Effector memory CD8-positive, alpha-beta T cell (primary cell): ENCODE measurements at regions not wholly inside any gene's neighbourhood (a gene's known extent, or its start where the extent isn't known, plus 50 kb on each side); places are given as distances from the start of the nearest gene placed in this dataset.

Experiments used
- ATAC-seq: fragments of 150-1000 bp; cut with Tn5 transposase; replicated peaks from 2 replicates; pipeline ENCODE4 v1.10.0; 2021; ENCODE audit warnings: mild to moderate bottlenecking, moderate library complexity
- DNase-seq, 3 experiments: peaks; one replicate each; pipeline ENCODE4 v3.0.0; 2021
- H3K27ac Mint-ChIP-seq, 2 donors: one replicate each; pipeline ENCODE4 v1.8.0; 2022; ENCODE audit warnings: mild to moderate bottlenecking in 2 of 2, mixed read lengths in 2 of 2, moderate library complexity in 2 of 2
- H3K27me3 Mint-ChIP-seq, 2 donors: one replicate each; pipeline ENCODE4 v1.8.0; 2022; ENCODE audit warnings: mixed read lengths in 2 of 2
- H3K36me3 Mint-ChIP-seq: one replicate; pipeline ENCODE4 v1.8.0; 2022; ENCODE audit warnings: mild to moderate bottlenecking, moderate library complexity, mixed read lengths; ENCODE audit not compliant: insufficient read depth
- H3K4me1 Mint-ChIP-seq, 2 donors: one replicate each; pipeline ENCODE4 v1.8.0; 2022; ENCODE audit warnings: low read depth in 2 of 2, mixed read lengths in 2 of 2
- H3K4me3 Mint-ChIP-seq, 2 donors: one replicate each; pipeline ENCODE4 v1.8.0; 2022; ENCODE audit warnings: mild to moderate bottlenecking in 2 of 2, mixed read lengths in 2 of 2, moderate library complexity in 2 of 2
- H3K9me3 Mint-ChIP-seq, 2 donors: one replicate each; pipeline ENCODE4 v1.8.0; 2022; ENCODE audit warnings: mixed read lengths in 2 of 2

- DNase-seq (no peak), ATAC-seq (no peak)
- H3K9me3 Mint-ChIP-seq, result peaks cover 2 to 7% of the 10 kb centered on the region in 2 donors
- H3K4me1 Mint-ChIP-seq, result no peaks in the 10 kb centered on the region
- no peak overlapping the region for H3K4me3 Mint-ChIP-seq
- no peaks in the 10 kb centered on the region for H3K36me3 Mint-ChIP-seq
- no peak overlapping the region for H3K27ac Mint-ChIP-seq
- no peaks in the 10 kb centered on the region for H3K27me3 Mint-ChIP-seq
Measured at GRCh38 chr16:51470492-51470891, 319.4 kb upstream of the SALL1 start.

- ATAC-seq (no peak), DNase-seq (no peak)
- Mint-ChIP-seq H3K4me3 (no peak overlapping the region), H3K27me3 (no peaks in the 10 kb centered on the region), H3K36me3 (no peaks in the 10 kb centered on the region), H3K4me1 (no peaks in the 10 kb centered on the region), H3K9me3 (peaks cover 5 to 21% of the 10 kb centered on the region in 2 donors), H3K27ac (no peak overlapping the region)
Measured at GRCh38 chr16:51464996-51465395, 313.9 kb upstream of the SALL1 start.

- Mint-ChIP-seq H3K27ac (no peak overlapping the region), H3K4me1 (no peaks in the 10 kb centered on the region), H3K9me3 (peaks cover 10 to 14% of the 10 kb centered on the region in 2 donors), H3K4me3 (no peak overlapping the region), H3K36me3 (no peaks in the 10 kb centered on the region), H3K27me3 (no peaks in the 10 kb centered on the region)
- DNase-seq, result no peak
- ATAC-seq, result no peak
Measured at GRCh38 chr16:51461255-51461654, 310.2 kb upstream of the SALL1 start.

GRCh38 chr16:51458356-51459140, 307.5 kb upstream of the SALL1 start:
- ATAC-seq, result no peak
- Mint-ChIP-seq H3K36me3 (no peaks in the 10 kb centered on the region), H3K4me3 (no peak overlapping the region), H3K27ac (no peak overlapping the region), H3K4me1 (no peaks in the 10 kb centered on the region), H3K9me3 (peaks cover 16 to 20% of the 10 kb centered on the region in 2 donors), H3K27me3 (no peaks in the 10 kb centered on the region)
- DNase-seq, result no peak

- no peak for ATAC-seq
- Mint-ChIP-seq H3K36me3 (no peaks in the 10 kb centered on the region), H3K9me3 (peaks cover 14 to 17% of the 10 kb centered on the region in 2 donors), H3K27ac (no peak overlapping the region), H3K27me3 (no peaks in the 10 kb centered on the region), H3K4me3 (no peak overlapping the region), H3K4me1 (no peaks in the 10 kb centered on the region)
- DNase-seq, result no peak
Measured at GRCh38 chr16:51457775-51458174, 306.7 kb upstream of the SALL1 start.

- H3K4me1 Mint-ChIP-seq, result no peaks in the 10 kb centered on the region
Measured at GRCh38 chr16:51455398-51455797, 304.3 kb upstream of the SALL1 start.

GRCh38 chr16:51453251-51453650, 302.2 kb upstream of the SALL1 start:
- Mint-ChIP-seq H3K27ac (no peak overlapping the region), H3K27me3 (no peaks in the 10 kb centered on the region), H3K4me3 (no peak overlapping the region), H3K9me3 (peaks cover 11 to 17% of the 10 kb centered on the region in 2 donors), H3K4me1 (no peaks in the 10 kb centered on the region), H3K36me3 (no peaks in the 10 kb centered on the region)
- no peak for ATAC-seq
- no peak for DNase-seq

More at GRCh38 chr16:51455398-51455797, 304.3 kb upstream of the SALL1 start:
- H3K36me3 Mint-ChIP-seq, result no peaks in the 10 kb centered on the region
- no peak for ATAC-seq
- H3K9me3 Mint-ChIP-seq, result peaks cover 14 to 17% of the 10 kb centered on the region in 2 donors
- DNase-seq, result no peak
- H3K4me3 Mint-ChIP-seq, result no peak overlapping the region
- no peak overlapping the region for H3K27ac Mint-ChIP-seq
- no peaks in the 10 kb centered on the region for H3K27me3 Mint-ChIP-seq

- H3K36me3 Mint-ChIP-seq, result no peaks in the 10 kb centered on the region
- H3K27ac Mint-ChIP-seq, result no peak overlapping the region
- DNase-seq (no peak), ATAC-seq (no peak)
- H3K9me3 Mint-ChIP-seq, result peaks cover 9 to 15% of the 10 kb centered on the region in 2 donors
- no peaks in the 10 kb centered on the region for H3K27me3 Mint-ChIP-seq
- no peak overlapping the region for H3K4me3 Mint-ChIP-seq
- H3K4me1 Mint-ChIP-seq, result no peaks in the 10 kb centered on the region
Measured at GRCh38 chr16:51450909-51451308, 299.8 kb upstream of the SALL1 start.

- Mint-ChIP-seq H3K4me3 (no peak overlapping the region), H3K27ac (no peak overlapping the region), H3K36me3 (no peaks in the 10 kb centered on the region), H3K27me3 (no peaks in the 10 kb centered on the region), H3K9me3 (peaks cover 10 to 15% of the 10 kb centered on the region in 2 donors), H3K4me1 (no peaks in the 10 kb centered on the region)
- ATAC-seq (no peak), DNase-seq (no peak)
Measured at GRCh38 chr16:51450376-51450775, 299.3 kb upstream of the SALL1 start.

GRCh38 chr16:51449441-51449840, 298.4 kb upstream of the SALL1 start:
- no peak for DNase-seq
- Mint-ChIP-seq H3K9me3 (peaks cover 5 to 10% of the 10 kb centered on the region in 2 donors), H3K4me3 (no peak overlapping the region), H3K4me1 (no peaks in the 10 kb centered on the region), H3K36me3 (no peaks in the 10 kb centered on the region), H3K27me3 (no peaks in the 10 kb centered on the region), H3K27ac (no peak overlapping the region)
- ATAC-seq, result no peak

GRCh38 chr16:51445250-51445649, 294.2 kb upstream of the SALL1 start:
- Mint-ChIP-seq H3K36me3 (peaks cover 2% of the 10 kb centered on the region), H3K9me3 (peaks cover 5 to 13% of the 10 kb centered on the region in 2 donors), H3K27ac (no peak overlapping the region), H3K27me3 (peaks cover 0 to 8% of the 10 kb centered on the region in 2 donors), H3K4me1 (peaks cover 0 to 4% of the 10 kb centered on the region in 2 donors), H3K4me3 (no peak overlapping the region)
- no peak for DNase-seq
- no peak for ATAC-seq

- H3K4me3 Mint-ChIP-seq, result no peak overlapping the region
- ATAC-seq (no peak), DNase-seq (no peak)
- no peak overlapping the region for H3K27ac Mint-ChIP-seq
- H3K36me3 Mint-ChIP-seq, result peaks cover 2% of the 10 kb centered on the region
- peaks cover 0 to 13% of the 10 kb centered on the region in 2 donors for H3K27me3 Mint-ChIP-seq
- H3K4me1 Mint-ChIP-seq, result peaks cover 0 to 4% of the 10 kb centered on the region in 2 donors
- H3K9me3 Mint-ChIP-seq, result peaks cover 5 to 13% of the 10 kb centered on the region in 2 donors
Measured at GRCh38 chr16:51443934-51444333, 292.9 kb upstream of the SALL1 start.

GRCh38 chr16:51442141-51442870, 291.2 kb upstream of the SALL1 start:
- no peak overlapping the region for H3K27ac Mint-ChIP-seq
- H3K27me3 Mint-ChIP-seq, result peaks cover 0 to 17% of the 10 kb centered on the region in 2 donors
- no peak for ATAC-seq
- no peak overlapping the region for H3K4me3 Mint-ChIP-seq
- no peak for DNase-seq
- H3K36me3 Mint-ChIP-seq, result peaks cover 2% of the 10 kb centered on the region
- peaks cover 5 to 13% of the 10 kb centered on the region in 2 donors for H3K9me3 Mint-ChIP-seq
- H3K4me1 Mint-ChIP-seq, result peaks cover 0 to 4% of the 10 kb centered on the region in 2 donors
